Adrenal gland (tissue), 9 donors: ENCODE measurements at regions not wholly inside any gene's neighbourhood (a gene's known extent, or its start where the extent isn't known, plus 50 kb on each side); places are given as distances from the start of the nearest gene placed in this dataset.

ENCODE experiments used
- DNase-seq, 7 donors: peaks; one replicate each; pipeline ENCODE4 v3.0.0-alpha.2; 2019 to 2020
- H3K27ac ChIP-seq, 5 donors: fragments of 200-600 bp; sonication (generic) in 4 of 5; 1 replicate in 3 of 5; 2 replicates in 2 of 5; pipeline versions ENCODE4 v1.5.1 to v1.8.0; 2016 to 2020; ENCODE audit warnings: mild to moderate bottlenecking in 1 of 5
- H3K27me3 ChIP-seq: fragments of 200-600 bp; 2 replicates; pipeline ENCODE4 v1.8.0; 2021
- H3K36me3 ChIP-seq, 2 donors: fragments of 200-600 bp; replicated peaks in 1 of 2; 1 replicate in 1 of 2; 2 replicates in 1 of 2; pipeline versions ENCODE4 v1.5.1 to v1.8.0; 2018 to 2022
- H3K4me1 ChIP-seq, 2 donors: fragments of 200-600 bp; replicated peaks in 1 of 2; 1 replicate in 1 of 2; 2 replicates in 1 of 2; pipeline versions ENCODE4 v1.5.1 to v1.8.0; 2018 to 2021
- H3K4me3 ChIP-seq, 4 donors: fragments of 200-600 bp; sonication (generic) in 3 of 4; one replicate each; pipeline ENCODE4 v1.5.1; 2016 to 2018
- H3K9me3 ChIP-seq, 3 donors: fragments of 200-600 bp; sonication (generic) in 1 of 3; replicated peaks in 1 of 3; 1 replicate in 2 of 3; 2 replicates in 1 of 3; pipeline versions ENCODE4 v1.5.1 to v1.8.0; 2016 to 2021
- POLR2A ChIP-seq, 2 donors: fragments of 450-650 bp; IDR thresholded peaks; one replicate each; pipeline ENCODE4 v1.6.1; 2017; ENCODE audit warnings: antibody characterized with exemption in 2 of 2, mild to moderate bottlenecking in 2 of 2, moderate library complexity in 1 of 2
- WGBS, 4 donors: extraction: QIAGEN DNeasy Blood & Tissue Kit in 2 of 4; methylation state at CpG; one replicate each; pipeline versions ENCODE4 v1.1.5 to v1.1.7; 2013 to 2017; 5-methylcytosine and 5-hydroxymethylcytosine counted together
- intact Hi-C, 2 donors: fragments of 100-400 bp; cut with DNase I; formaldehyde crosslinking; loops; one replicate each; pipeline versions ENCODE4 v1.14.1 to v1.15.0; 2022 to 2023
- TF ChIP-seq, protein P1 (sequence below), 6 experiments: fragments of 450-650 bp in 4 of 6; fragments of 200-600 bp in 2 of 6; sonication (generic) in 1 of 6; IDR thresholded peaks; 1 replicate in 5 of 6; 2 replicates in 1 of 6; pipeline versions ENCODE4 v1.5.1 to v1.8.0; 2016 to 2021; ENCODE audit warnings: antibody characterized with exemption in 6 of 6, mild to moderate bottlenecking in 2 of 6, moderate library complexity in 1 of 6
- donor health status: healthy with polysubstance abuse.
- donor health status: Bipolar disorder and iron deficiency.
- donor health status: DM: yes; HTN: yes; CAD: no.
- donor health status: DM: no; HTN: no; CAD: no.
- donor health status: DM: no; HTN: no; CAD: no.

DNA sequence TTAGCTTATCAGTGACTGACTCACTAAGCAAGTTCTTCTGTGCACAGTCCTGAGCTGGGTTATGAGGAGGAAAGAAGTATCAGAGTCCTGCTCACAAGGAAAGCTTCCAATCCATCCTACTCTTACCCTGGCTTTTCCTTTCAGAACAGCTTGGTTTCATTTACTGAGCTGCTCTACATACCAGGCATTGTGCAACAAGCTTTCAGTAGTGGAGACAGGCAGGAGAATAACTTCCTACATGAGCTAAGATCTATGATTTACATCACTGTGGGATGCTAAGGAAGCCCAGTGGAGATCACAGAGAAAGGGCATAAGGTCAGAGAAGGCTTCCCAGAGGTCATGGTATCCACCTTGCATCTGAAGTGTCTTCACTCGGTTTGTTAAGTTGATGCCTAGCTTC lies 144.5 kb downstream of the MAP3K7 start:
- no peak overlapping the region for H3K27ac ChIP-seq
- no peaks in the 10 kb centered on the region for H3K36me3 ChIP-seq
- DNase-seq, result no peak
- H3K4me1 ChIP-seq, result peaks cover 0 to 8% of the 10 kb centered on the region in 2 donors
- intact Hi-C loops, result no loop called here
- H3K27me3 ChIP-seq, result no peaks in the 10 kb centered on the region
- 14 to 54% (median 52%) methylated on average over 1 of the region's 1 CpG for WGBS, 4 donors
- H3K4me3 ChIP-seq, result no peak overlapping the region
- no peak for TF ChIP-seq POLR2A (IDR thresholded peaks at IDR 0.05)
- TF ChIP-seq, protein P1, sequence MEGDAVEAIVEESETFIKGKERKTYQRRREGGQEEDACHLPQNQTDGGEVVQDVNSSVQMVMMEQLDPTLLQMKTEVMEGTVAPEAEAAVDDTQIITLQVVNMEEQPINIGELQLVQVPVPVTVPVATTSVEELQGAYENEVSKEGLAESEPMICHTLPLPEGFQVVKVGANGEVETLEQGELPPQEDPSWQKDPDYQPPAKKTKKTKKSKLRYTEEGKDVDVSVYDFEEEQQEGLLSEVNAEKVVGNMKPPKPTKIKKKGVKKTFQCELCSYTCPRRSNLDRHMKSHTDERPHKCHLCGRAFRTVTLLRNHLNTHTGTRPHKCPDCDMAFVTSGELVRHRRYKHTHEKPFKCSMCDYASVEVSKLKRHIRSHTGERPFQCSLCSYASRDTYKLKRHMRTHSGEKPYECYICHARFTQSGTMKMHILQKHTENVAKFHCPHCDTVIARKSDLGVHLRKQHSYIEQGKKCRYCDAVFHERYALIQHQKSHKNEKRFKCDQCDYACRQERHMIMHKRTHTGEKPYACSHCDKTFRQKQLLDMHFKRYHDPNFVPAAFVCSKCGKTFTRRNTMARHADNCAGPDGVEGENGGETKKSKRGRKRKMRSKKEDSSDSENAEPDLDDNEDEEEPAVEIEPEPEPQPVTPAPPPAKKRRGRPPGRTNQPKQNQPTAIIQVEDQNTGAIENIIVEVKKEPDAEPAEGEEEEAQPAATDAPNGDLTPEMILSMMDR (IDR thresholded peaks at IDR 0.05), result no peak
- H3K9me3 ChIP-seq, result no peaks in the 10 kb centered on the region

DNA sequence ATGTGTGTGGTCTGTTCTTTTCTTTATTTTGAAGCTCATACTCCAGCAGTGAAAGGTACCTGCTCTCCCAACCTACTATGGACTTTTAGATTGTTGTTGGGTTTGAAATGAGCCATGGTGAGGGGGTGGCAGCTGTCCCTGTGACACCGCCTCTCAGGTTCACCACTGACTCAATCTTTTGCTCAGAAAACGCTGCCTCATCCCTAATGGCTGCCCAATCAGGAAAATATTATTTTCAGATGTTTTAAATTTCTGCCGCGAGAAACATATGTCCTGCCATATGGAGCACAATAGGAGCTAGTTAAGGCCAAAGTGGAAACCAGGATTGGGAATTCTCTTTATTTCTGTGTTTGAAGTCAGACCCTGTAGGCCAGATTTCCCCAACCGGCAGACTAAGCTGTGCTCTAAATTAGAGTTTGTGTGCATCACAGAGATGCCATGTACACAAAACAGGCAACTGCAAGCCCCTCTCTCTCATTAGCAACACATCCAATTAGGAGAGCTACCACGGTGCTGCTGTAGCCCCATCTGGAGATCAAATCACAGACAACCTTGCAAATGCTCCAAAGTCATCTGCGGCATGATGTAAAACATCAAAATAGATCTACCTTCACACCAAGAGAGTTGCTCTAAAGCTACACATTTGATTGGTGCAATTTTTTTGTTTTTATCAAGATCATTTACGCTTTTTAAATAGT lies 144.1 kb upstream of the BACH2 start:
- Histone ChIP-seq H3K27ac (no peak overlapping the region), H3K36me3 (no peaks in the 10 kb centered on the region), H3K4me1 (no peaks in the 10 kb centered on the region), H3K4me3 (no peak overlapping the region), H3K27me3 (no peaks in the 10 kb centered on the region), H3K9me3 (no peaks in the 10 kb centered on the region)
- intact Hi-C loops, result no loop called here
- TF ChIP-seq, protein P1 (IDR thresholded peaks at IDR 0.05), result no peak
- TF ChIP-seq POLR2A (IDR thresholded peaks at IDR 0.05), result no peak
- DNase-seq, result no peak
- 85 to 90% (median 88%) methylated on average over 8 of the region's 8 CpGs for WGBS, 4 donors

DNA sequence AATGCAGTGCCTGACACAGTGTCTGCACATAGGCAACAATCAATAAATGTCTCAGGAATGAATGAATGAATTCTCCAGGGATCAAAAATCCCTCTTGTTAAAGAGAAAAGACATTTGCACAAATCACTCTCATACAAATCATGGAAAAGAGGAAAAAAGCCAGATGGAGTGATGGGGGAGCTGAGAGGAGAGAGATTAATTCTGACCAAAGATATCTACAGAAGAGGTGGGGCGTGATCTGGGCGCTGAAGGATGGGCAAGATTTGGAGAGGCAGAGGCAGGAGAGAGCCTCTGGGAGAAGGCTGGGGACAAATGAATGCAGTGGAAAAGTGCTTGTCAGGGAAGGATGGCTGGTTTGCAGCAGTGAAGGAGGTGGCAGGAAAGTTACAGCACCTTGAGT lies 142.9 kb upstream of the BACH2 start:
- H3K4me3 ChIP-seq, result no peak overlapping the region
- no peaks in the 10 kb centered on the region for H3K27me3 ChIP-seq
- no peak overlapping the region for H3K27ac ChIP-seq
- 84 to 94% (median 89%) methylated on average over 2 of the region's 2 CpGs for WGBS, 4 donors
- intact Hi-C loops, result no loop called here
- H3K4me1 ChIP-seq, result no peaks in the 10 kb centered on the region
- no peaks in the 10 kb centered on the region for H3K9me3 ChIP-seq
- H3K36me3 ChIP-seq, result no peaks in the 10 kb centered on the region
- TF ChIP-seq POLR2A (IDR thresholded peaks at IDR 0.05), result no peak
- TF ChIP-seq, protein P1 (IDR thresholded peaks at IDR 0.05), result no peak
- no peak for DNase-seq

DNA sequence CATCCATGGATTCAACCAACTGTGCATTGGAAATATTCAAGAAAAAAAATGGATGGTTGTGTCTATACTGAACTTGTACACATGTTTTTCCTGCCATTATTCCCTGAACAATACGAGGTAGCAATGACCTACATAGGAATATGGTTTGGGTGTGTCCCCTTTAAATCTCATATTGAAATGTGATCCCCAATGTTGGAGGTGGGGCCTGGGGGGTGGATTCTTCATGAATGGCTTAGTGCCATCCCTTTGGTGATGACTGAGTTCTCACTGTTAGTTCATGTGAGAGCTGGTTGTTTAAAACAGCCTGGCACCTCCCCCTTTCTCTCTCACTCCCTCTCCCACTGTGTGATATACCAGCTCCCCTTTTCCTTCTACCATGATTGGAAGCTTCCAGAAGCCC lies 139.8 kb upstream of the BACH2 start:
- H3K4me1 ChIP-seq, result no peaks in the 10 kb centered on the region
- H3K36me3 ChIP-seq, result no peaks in the 10 kb centered on the region
- H3K27ac ChIP-seq, result no peak overlapping the region
- H3K4me3 ChIP-seq, result no peak overlapping the region
- H3K9me3 ChIP-seq, result no peaks in the 10 kb centered on the region
- WGBS, 4 donors, result 53 to 73% (median 61%) methylated on average over 1 of the region's 1 CpG
- H3K27me3 ChIP-seq, result no peaks in the 10 kb centered on the region
- DNase-seq, result no peak
- intact Hi-C loops, result no loop called here
- TF ChIP-seq, protein P1 (IDR thresholded peaks at IDR 0.05), result no peak
- no peak for TF ChIP-seq POLR2A (IDR thresholded peaks at IDR 0.05)
